ENCODE measurements at regions not wholly inside any gene's neighbourhood (a gene's known extent, or its start where the extent isn't known, plus 50 kb on each side); places are given as distances from the start of the nearest gene placed in this dataset.

GRCh38 chr11:19307498-19307897 is 66.8 kb upstream of the E2F8 start:
- DNase-seq (ENCODE audit: low spot score): no peak
- Mint-ChIP-seq H3K4me1 (ENCODE audit: low read depth) (no peaks in the 10 kb centered on the region), H3K9me3 (no peaks in the 10 kb centered on the region), H3K27ac (no peak overlapping the region), H3K27me3 (ENCODE audit: low read depth) (peaks cover 4% of the 10 kb centered on the region), H3K36me3 (ENCODE audit: low read depth) (no peaks in the 10 kb centered on the region), H3K4me3 (ENCODE audit: low read depth) (no peak overlapping the region)
- intact Hi-C loops (cut with micrococcal nuclease): no loop called here

- H3K9me3 Mint-ChIP-seq: no peaks in the 10 kb centered on the region
- no peaks in the 10 kb centered on the region for H3K36me3 Mint-ChIP-seq (ENCODE audit: low read depth)
- no peak overlapping the region for H3K4me3 Mint-ChIP-seq (ENCODE audit: low read depth)
- H3K27me3 Mint-ChIP-seq (ENCODE audit: low read depth): peaks cover 5% of the 10 kb centered on the region
- no peak for DNase-seq (ENCODE audit: low spot score)
- intact Hi-C loops (cut with micrococcal nuclease): no loop called here
- no peak overlapping the region for H3K27ac Mint-ChIP-seq
- no peaks in the 10 kb centered on the region for H3K4me1 Mint-ChIP-seq (ENCODE audit: low read depth)
Observed at GRCh38 chr11:19306179-19306944, 65.6 kb upstream of the E2F8 start.

GRCh38 chr11:19301361-19301760 is 60.6 kb upstream of the E2F8 start:
- H3K36me3 Mint-ChIP-seq (ENCODE audit: low read depth): no peaks in the 10 kb centered on the region

GRCh38 chr11:19294444-19294843 is 53.7 kb upstream of the E2F8 start:
- Mint-ChIP-seq H3K9me3 (no peaks in the 10 kb centered on the region), H3K4me3 (ENCODE audit: low read depth) (no peak overlapping the region), H3K4me1 (ENCODE audit: low read depth) (no peaks in the 10 kb centered on the region), H3K27ac (no peak overlapping the region), H3K36me3 (ENCODE audit: low read depth) (no peaks in the 10 kb centered on the region), H3K27me3 (ENCODE audit: low read depth) (peaks cover 23% of the 10 kb centered on the region)
- intact Hi-C loops (cut with micrococcal nuclease): no loop called here
- no peak for DNase-seq (ENCODE audit: low spot score)

More at GRCh38 chr11:19301361-19301760, 60.6 kb upstream of the E2F8 start:
- no peak overlapping the region for H3K27ac Mint-ChIP-seq
- H3K27me3 Mint-ChIP-seq (ENCODE audit: low read depth): peaks cover 9% of the 10 kb centered on the region
- intact Hi-C loops (cut with micrococcal nuclease): no loop called here
- H3K4me1 Mint-ChIP-seq (ENCODE audit: low read depth): no peaks in the 10 kb centered on the region
- no peaks in the 10 kb centered on the region for H3K9me3 Mint-ChIP-seq
- no peak overlapping the region for H3K4me3 Mint-ChIP-seq (ENCODE audit: low read depth)
- DNase-seq (ENCODE audit: low spot score): no peak

- no peak overlapping the region for H3K4me3 Mint-ChIP-seq (ENCODE audit: low read depth)
- no peaks in the 10 kb centered on the region for H3K9me3 Mint-ChIP-seq
- no peak for DNase-seq (ENCODE audit: low spot score)
- H3K4me1 Mint-ChIP-seq (ENCODE audit: low read depth): no peaks in the 10 kb centered on the region
- H3K27ac Mint-ChIP-seq: no peak overlapping the region
- no peaks in the 10 kb centered on the region for H3K36me3 Mint-ChIP-seq (ENCODE audit: low read depth)
- intact Hi-C loops (cut with micrococcal nuclease): no loop called here
- H3K27me3 Mint-ChIP-seq (ENCODE audit: low read depth): peaks cover 16% of the 10 kb centered on the region
Observed at GRCh38 chr11:19291064-19291463, 50.3 kb upstream of the E2F8 start.

All from activated T-helper 2 cell treated with anti-CD3 and anti-CD28 coated beads, Interferon-gamma antibody, Interleukin-2, Interleukin-4, amounts not matched to agents 10 μg/mL and 5 μg/mL and 100 μg/mL, durations not matched to agents 14 hours and 24 hours and 36 hours (primary cell).